ENCODE measurements at regions not wholly inside any gene's neighbourhood (a gene's known extent, or its start where the extent isn't known, plus 50 kb on each side); places are given as distances from the start of the nearest gene placed in this dataset.

DNA sequence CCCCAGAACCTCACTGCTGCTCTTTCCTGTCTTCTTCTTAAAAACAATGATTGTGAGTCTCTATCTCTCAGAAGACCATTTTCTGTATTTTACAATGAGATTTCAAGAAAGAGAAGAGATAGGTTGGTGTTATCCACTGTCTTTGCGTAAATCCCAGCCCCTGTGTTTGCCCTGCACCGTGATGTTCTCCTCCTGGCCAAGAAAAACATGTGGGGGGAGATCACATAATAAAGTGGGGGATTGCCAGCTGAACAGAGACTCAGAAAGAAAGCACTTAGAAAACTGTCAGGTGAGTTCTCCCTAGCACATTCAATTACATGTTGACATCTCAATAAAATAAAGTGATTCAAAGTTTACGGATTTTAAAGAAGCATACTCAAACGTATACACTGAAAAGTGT is 105.0 kb upstream of the PITRM1 start:
- Histone ChIP-seq H3K36me3 (no peaks in the 10 kb centered on the region), H3K27me3 (no peaks in the 10 kb centered on the region), H3K9me3 (no peaks in the 10 kb centered on the region), H3K27ac (no peak overlapping the region), H3K4me3 (no peak overlapping the region), H3K4me1 (peaks cover 0 to 5% (median 0%) of the 10 kb centered on the region in 12 donors)
- DNase-seq (no peak), ATAC-seq (no peak)
- 80 to 92% (median 88%) methylated on average over 4 of the region's 4 CpGs for WGBS, 4 donors
- intact Hi-C loops (cut with DNase I) = no loop called here
- TF ChIP-seq POLR2A (IDR thresholded peaks at IDR 0.05) (no peak), CTCF (IDR thresholded peaks at IDR 0.05) (no peak)

DNA sequence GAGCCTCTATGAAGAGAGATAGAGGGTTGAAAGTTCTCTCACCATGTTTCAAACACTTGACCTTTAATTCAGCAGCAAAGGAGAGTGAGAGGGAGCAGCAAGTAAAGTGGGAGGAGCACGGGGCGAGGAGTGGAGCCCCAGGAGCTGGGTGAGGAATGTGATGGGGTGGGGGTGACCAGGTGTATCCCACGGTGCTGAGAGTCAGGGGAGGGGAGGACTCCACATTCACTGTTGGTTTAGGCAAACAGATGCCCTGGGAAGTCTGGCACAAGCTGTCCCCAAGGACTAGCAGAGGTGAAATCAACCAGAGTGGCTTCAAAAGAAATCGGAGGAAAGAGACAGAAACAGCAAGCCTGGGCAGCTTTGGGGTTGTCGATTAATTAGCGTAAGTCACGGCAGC is 101.8 kb upstream of the PITRM1 start:
- no peaks in the 10 kb centered on the region for H3K27me3 ChIP-seq
- WGBS, 4 donors = 92 to 97% (median 95%) methylated on average over 7 of the region's 7 CpGs
- ATAC-seq (no peak), DNase-seq (no peak)
- H3K27ac ChIP-seq = no peak overlapping the region
- no peak for TF ChIP-seq CTCF (IDR thresholded peaks at IDR 0.05)
- TF ChIP-seq POLR2A (IDR thresholded peaks at IDR 0.05) = no peak
- no peak overlapping the region for H3K4me3 ChIP-seq
- intact Hi-C loops (cut with DNase I) = no loop called here
- no peaks in the 10 kb centered on the region for H3K9me3 ChIP-seq
- peaks cover 0 to 27% (median 12%) of the 10 kb centered on the region in 12 donors for H3K4me1 ChIP-seq
- H3K36me3 ChIP-seq = no peaks in the 10 kb centered on the region

DNA sequence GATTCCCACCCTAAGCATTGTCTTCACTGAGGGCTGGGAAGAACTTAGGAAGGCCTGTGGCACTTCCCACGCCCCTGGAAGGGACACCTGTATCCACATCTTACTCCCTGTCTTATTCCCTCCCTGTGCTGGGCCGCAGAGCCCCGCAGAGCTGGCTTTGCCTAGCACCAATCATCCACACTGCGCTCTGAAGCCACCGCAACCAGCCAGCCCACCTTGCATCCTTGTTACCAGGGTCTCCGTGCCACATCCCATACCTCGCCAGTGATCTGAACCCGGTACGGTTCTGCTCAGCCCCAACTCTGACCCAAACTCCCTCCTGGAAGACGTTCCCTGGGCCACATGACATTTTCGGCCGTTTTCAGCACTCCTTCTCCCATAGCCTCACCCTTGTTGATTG is 101.4 kb upstream of the PITRM1 start:
- H3K27me3 ChIP-seq = no peaks in the 10 kb centered on the region
- H3K4me3 ChIP-seq = no peak overlapping the region
- H3K27ac ChIP-seq = no peak overlapping the region
- H3K36me3 ChIP-seq = no peaks in the 10 kb centered on the region
- 87 to 96% (median 90%) methylated on average over 12 of the region's 12 CpGs for WGBS, 4 donors
- intact Hi-C loops (cut with DNase I) = no loop called here
- DNase-seq (no peak), ATAC-seq (no peak)
- TF ChIP-seq POLR2A (IDR thresholded peaks at IDR 0.05) = no peak
- no peak for TF ChIP-seq CTCF (IDR thresholded peaks at IDR 0.05)
- H3K4me1 ChIP-seq = peaks cover 0 to 27% (median 12%) of the 10 kb centered on the region in 12 donors
- H3K9me3 ChIP-seq = no peaks in the 10 kb centered on the region

GRCh38 chr10:3272300-3272699 is 99.7 kb upstream of the PITRM1 start:
- Histone ChIP-seq H3K27me3 (no peaks in the 10 kb centered on the region), H3K4me3 (no peak overlapping the region), H3K4me1 (peaks cover 0 to 27% (median 12%) of the 10 kb centered on the region in 12 donors), H3K27ac (peak overlapping the region in 2 of 12 donors; percentile 15 to 20), H3K9me3 (no peaks in the 10 kb centered on the region), H3K36me3 (no peaks in the 10 kb centered on the region)
- intact Hi-C loops (cut with DNase I) = no loop called here
- no peak for TF ChIP-seq POLR2A (IDR thresholded peaks at IDR 0.05)
- TF ChIP-seq CTCF (IDR thresholded peaks at IDR 0.05) = no peak
- DNase-seq = no peak
- 65 to 81% (median 75%) methylated on average over 5 of the region's 5 CpGs for WGBS, 4 donors
- peak in 1 of 4 donors; percentile 63 for ATAC-seq

All from heart left ventricle (tissue), 16 donors.